A549 (cell line): ENCODE measurements at regions not wholly inside any gene's neighbourhood (a gene's known extent, or its start where the extent isn't known, plus 50 kb on each side); places are given as distances from the start of the nearest gene placed in this dataset.

Experiments used
- ATAC-seq, 2 experiments: fragments of 200-7000 bp in 1 of 2; fragments of >200 bp in 1 of 2; cut with Nextera tagmentation in 1 of 2; cut with Tn5 transposase in 1 of 2; 3 replicates each; pipeline versions ENCODE4 v1.8.0 to v1.9.1; 2018 to 2020; ENCODE audit warnings: mild to moderate bottlenecking in 1 of 2, moderate library complexity in 1 of 2
- CTCF ChIA-PET: fragments of 300-600 bp; sonication (Branson Sonifier 250); formaldehyde crosslinking; extraction: SDS; loops from one replicate; lab custom pipeline; 2021; ENCODE audit warnings: antibody characterized with exemption, inconsistent platforms; lab: Yijun Ruan, JAX
- POLR2A ChIA-PET: fragments of 350-600 bp; formaldehyde crosslinking; extraction: SDS; loops from one replicate; lab custom pipeline; 2021; ENCODE audit warnings: antibody characterized with exemption, inconsistent platforms; lab: Yijun Ruan, JAX
- DNase-seq, 2 experiments: peaks; one replicate each; pipeline versions ENCODE4 v3.0.0 to v3.0.0-alpha.2; 2011 to 2016; ENCODE audit warnings: low read depth in 1 of 2, low spot score in 1 of 2
- FAIRE-seq: peaks from 2 replicates; lab custom pipeline; 2011; peaks lifted over from hg19 to GRCh38; lab: Jason Lieb, UNC
- H3K27ac ChIP-seq, 2 experiments: fragments of >200 bp; sonication (Bioruptor Twin); formaldehyde crosslinking; 3 replicates each; pipeline ENCODE4 v1.5.1; 2016 to 2017
- H3K4me1 ChIP-seq: fragments of >200 bp; sonication (Bioruptor Twin); formaldehyde crosslinking; 3 replicates; pipeline ENCODE4 v1.6.1; 2016
- H3K4me2 ChIP-seq: fragments of >200 bp; sonication (Bioruptor Twin); formaldehyde crosslinking; 3 replicates; pipeline ENCODE4 v1.6.1; 2016
- H3K4me3 ChIP-seq: fragments of >200 bp; sonication (Bioruptor Twin); formaldehyde crosslinking; 3 replicates; pipeline ENCODE4 v1.5.1; 2016
- H3K9me3 ChIP-seq: fragments of >200 bp; sonication (Bioruptor Twin); formaldehyde crosslinking; 3 replicates; pipeline ENCODE4 v1.6.1; 2016
- BCL3 ChIP-seq: fragments of >200 bp; sonication (Bioruptor Twin); formaldehyde crosslinking; IDR thresholded peaks from 3 replicates; pipeline ENCODE4 v1.6.1; 2016
- BHLHE40 ChIP-seq: IDR thresholded peaks from 2 replicates; pipeline ENCODE4 v1.6.1; 2012; ENCODE audit warnings: low read depth, low read length, inconsistent platforms
- CBX2 ChIP-seq: fragments of 200-600 bp; sonication (generic); IDR thresholded peaks from 2 replicates; pipeline ENCODE4 v1.6.1; 2016; ENCODE audit warnings: low read depth, mild to moderate bottlenecking, borderline replicate concordance
- CBX8 ChIP-seq: fragments of 200-600 bp; sonication (generic); IDR thresholded peaks from 2 replicates; pipeline ENCODE4 v1.6.1; 2016
- EHF ChIP-seq: fragments of 250-450 bp; sonication (Bioruptor Pico); IDR thresholded peaks from 2 replicates; pipeline ENCODE4 v1.5.0; 2020; ENCODE audit warnings: mild to moderate bottlenecking
- EHMT2 ChIP-seq: fragments of 200-600 bp; sonication (generic); IDR thresholded peaks from 2 replicates; pipeline ENCODE4 v1.6.1; 2016; ENCODE audit warnings: antibody characterized with exemption, low read depth, mild to moderate bottlenecking, moderate library complexity
- EP300 ChIP-seq, 2 experiments: fragments of >200 bp; sonication (Bioruptor Twin); formaldehyde crosslinking; IDR thresholded peaks; 2 replicates in 1 of 2; 3 replicates in 1 of 2; pipeline ENCODE4 v1.6.1; 2016 to 2017
- FOSL2 ChIP-seq, 2 experiments: fragments of 450-650 bp in 1 of 2; fragments of >200 bp in 1 of 2; sonication (Bioruptor Twin) in 1 of 2; formaldehyde crosslinking; IDR thresholded peaks; 2 replicates each; pipeline versions ENCODE4 v1.5.0 to v1.6.1; 2016 to 2020; ENCODE audit warnings: mild to moderate bottlenecking in 1 of 2, moderate library complexity in 1 of 2
- FOXS1 ChIP-seq: fragments of 250-450 bp; sonication (Bioruptor Pico); IDR thresholded peaks from 2 replicates; pipeline ENCODE4 v1.5.0; 2020; ENCODE audit warnings: mild to moderate bottlenecking, moderate library complexity
- GATA3 ChIP-seq: IDR thresholded peaks from 2 replicates; pipeline ENCODE4 v1.6.1; 2012; ENCODE audit warnings: borderline replicate concordance
- HEYL ChIP-seq: fragments of 250-450 bp; sonication (Bioruptor Pico); IDR thresholded peaks from 2 replicates; pipeline ENCODE4 v1.8.0; 2021; ENCODE audit warnings: mild to moderate bottlenecking, moderate library complexity
- JUN ChIP-seq, 2 experiments: fragments of >200 bp; sonication (Bioruptor Twin); formaldehyde crosslinking; IDR thresholded peaks; 2 replicates in 1 of 2; 3 replicates in 1 of 2; pipeline ENCODE4 v1.6.1; 2016 to 2017
- KDM5A ChIP-seq: fragments of 200-600 bp; sonication (generic); IDR thresholded peaks from 2 replicates; pipeline ENCODE4 v1.6.1; 2016; ENCODE audit warnings: antibody characterized with exemption, mild to moderate bottlenecking
- PHF8 ChIP-seq: fragments of 200-600 bp; sonication (generic); IDR thresholded peaks from 2 replicates; pipeline ENCODE4 v1.6.1; 2016; ENCODE audit warnings: low read depth, mild to moderate bottlenecking, antibody characterized with exemption, moderate library complexity, borderline replicate concordance
- RAD21 ChIP-seq, 2 experiments: fragments of >200 bp in 1 of 2; sonication (Bioruptor Twin) in 1 of 2; formaldehyde crosslinking in 1 of 2; IDR thresholded peaks in 1 of 2; conservative IDR thresholded peaks in 1 of 2; 2 replicates in 1 of 2; 3 replicates in 1 of 2; pipeline ENCODE4 v1.6.1; 2012 to 2018; ENCODE audit warnings: inconsistent platforms in 1 of 2
- RARB ChIP-seq: fragments of 250-450 bp; sonication (Bioruptor Pico); IDR thresholded peaks from 2 replicates; pipeline ENCODE4 v1.8.0; 2021; ENCODE audit warnings: mild to moderate bottlenecking, moderate library complexity
- RFX5 ChIP-seq: fragments of 450-650 bp; IDR thresholded peaks from 2 replicates; pipeline ENCODE4 v1.7.1; 2014; ENCODE audit warnings: antibody characterized with exemption, mild to moderate bottlenecking, moderate library complexity
- SREBF2 ChIP-seq: fragments of 450-650 bp; IDR thresholded peaks from 2 replicates; pipeline ENCODE4 v1.6.1; 2014; ENCODE audit warnings: mild to moderate bottlenecking, moderate library complexity
- TFCP2L1 ChIP-seq: fragments of 250-450 bp; sonication (Bioruptor Pico); IDR thresholded peaks from 2 replicates; pipeline ENCODE4 v1.5.0; 2021; ENCODE audit warnings: mild to moderate bottlenecking
- ZC3H11A ChIP-seq: fragments of 450-650 bp; IDR thresholded peaks from 2 replicates; pipeline ENCODE4 v1.6.1; 2014; ENCODE audit warnings: antibody characterized with exemption, mild to moderate bottlenecking
- ZFP36 ChIP-seq: fragments of 450-650 bp; IDR thresholded peaks from 2 replicates; pipeline ENCODE4 v1.6.1; 2014; ENCODE audit warnings: borderline replicate concordance; ENCODE audit not compliant: partially characterized antibody
- ZNF302 ChIP-seq: fragments of 250-450 bp; sonication (Bioruptor Pico); IDR thresholded peaks from 2 replicates; pipeline ENCODE4 v1.9.0; 2021; ENCODE audit warnings: inconsistent platforms, mild to moderate bottlenecking, moderate library complexity
- WGBS: methylation state at CpG from one replicate; pipeline ENCODE4 v1.1.6; 2017; ENCODE audit errors: missing lambda C conversion rate; 5-methylcytosine and 5-hydroxymethylcytosine counted together
- TF ChIP-seq, protein P1 (sequence below): fragments of 200-600 bp; sonication (generic); IDR thresholded peaks from 2 replicates; pipeline ENCODE4 v1.6.1; 2016; ENCODE audit warnings: antibody characterized with exemption, mild to moderate bottlenecking, moderate library complexity

GRCh38 chr5:61228691-61229280 is 66.5 kb upstream of the SMIM15 start:
- H3K4me2 ChIP-seq = no peak overlapping the region
- H3K4me1 ChIP-seq = no peaks in the 10 kb centered on the region
- 87% methylated on average over 12 of the region's 12 CpGs for WGBS
- H3K27ac ChIP-seq = no peak overlapping the region
- POLR2A ChIA-PET = no interaction called here
- TF ChIP-seq, protein P1, sequence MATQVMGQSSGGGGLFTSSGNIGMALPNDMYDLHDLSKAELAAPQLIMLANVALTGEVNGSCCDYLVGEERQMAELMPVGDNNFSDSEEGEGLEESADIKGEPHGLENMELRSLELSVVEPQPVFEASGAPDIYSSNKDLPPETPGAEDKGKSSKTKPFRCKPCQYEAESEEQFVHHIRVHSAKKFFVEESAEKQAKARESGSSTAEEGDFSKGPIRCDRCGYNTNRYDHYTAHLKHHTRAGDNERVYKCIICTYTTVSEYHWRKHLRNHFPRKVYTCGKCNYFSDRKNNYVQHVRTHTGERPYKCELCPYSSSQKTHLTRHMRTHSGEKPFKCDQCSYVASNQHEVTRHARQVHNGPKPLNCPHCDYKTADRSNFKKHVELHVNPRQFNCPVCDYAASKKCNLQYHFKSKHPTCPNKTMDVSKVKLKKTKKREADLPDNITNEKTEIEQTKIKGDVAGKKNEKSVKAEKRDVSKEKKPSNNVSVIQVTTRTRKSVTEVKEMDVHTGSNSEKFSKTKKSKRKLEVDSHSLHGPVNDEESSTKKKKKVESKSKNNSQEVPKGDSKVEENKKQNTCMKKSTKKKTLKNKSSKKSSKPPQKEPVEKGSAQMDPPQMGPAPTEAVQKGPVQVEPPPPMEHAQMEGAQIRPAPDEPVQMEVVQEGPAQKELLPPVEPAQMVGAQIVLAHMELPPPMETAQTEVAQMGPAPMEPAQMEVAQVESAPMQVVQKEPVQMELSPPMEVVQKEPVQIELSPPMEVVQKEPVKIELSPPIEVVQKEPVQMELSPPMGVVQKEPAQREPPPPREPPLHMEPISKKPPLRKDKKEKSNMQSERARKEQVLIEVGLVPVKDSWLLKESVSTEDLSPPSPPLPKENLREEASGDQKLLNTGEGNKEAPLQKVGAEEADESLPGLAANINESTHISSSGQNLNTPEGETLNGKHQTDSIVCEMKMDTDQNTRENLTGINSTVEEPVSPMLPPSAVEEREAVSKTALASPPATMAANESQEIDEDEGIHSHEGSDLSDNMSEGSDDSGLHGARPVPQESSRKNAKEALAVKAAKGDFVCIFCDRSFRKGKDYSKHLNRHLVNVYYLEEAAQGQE = no peak
- no peak for TF ChIP-seq FOSL2 (IDR thresholded peaks at IDR 0.05)
- 0 out of 2 replicates have a peak, but pooled peaks have one; percentile 9 for TF ChIP-seq FOSL2 (CRISPR knock-in tag; IDR thresholded peaks at IDR 0.05)
- TF ChIP-seq, all 56 proteins: peak for 1
- Histone ChIP-seq H3K4me3 (no peak overlapping the region), H3K9me3 (no peaks in the 10 kb centered on the region)
- ATAC-seq (no peak; a peak in 1 of 6 replicates), FAIRE-seq (no peak), DNase-seq (no peak)
- CTCF ChIA-PET = interaction anchor here (0.7 kb wide), 1 partner anchor 70 kb away, joined by 3 read pairs; no protein-coding TSS in a partner anchor

GRCh38 chr5:61229416-61229815 is 67.1 kb upstream of the SMIM15 start:
- 92% methylated on average over 6 of the region's 6 CpGs for WGBS
- no peak overlapping the region for H3K27ac ChIP-seq
- ChIA-PET POLR2A (no interaction called here), CTCF (interaction anchor here (0.7 kb wide), 1 partner anchor 70 kb away, joined by 3 read pairs; no protein-coding TSS in a partner anchor)
- FAIRE-seq (no peak), ATAC-seq (no peak; a peak in 1 of 6 replicates), DNase-seq (no peak)
- no peaks in the 10 kb centered on the region for H3K4me1 ChIP-seq
- no peak overlapping the region for H3K4me3 ChIP-seq
- H3K4me2 ChIP-seq = no peak overlapping the region
- no peak for TF ChIP-seq KDM5A
- TF ChIP-seq RARB (CRISPR knock-in tag) = no peak
- TF ChIP-seq JUN (IDR thresholded peaks at IDR 0.05) = no peak
- no peak for TF ChIP-seq BCL3
- TF ChIP-seq RAD21 (conservative IDR thresholded peaks at IDR 0.05 in 1 of 2, IDR thresholded peaks at IDR 0.05 in 1 of 2) = no peak
- no peak for TF ChIP-seq EP300 (IDR thresholded peaks at IDR 0.05)
- no peak for TF ChIP-seq ZNF302 (CRISPR knock-in tag)
- TF ChIP-seq SREBF2 = no peak
- TF ChIP-seq EHF = no peak
- TF ChIP-seq BHLHE40 = no peak
- TF ChIP-seq RFX5 = no peak
- no peaks in the 10 kb centered on the region for H3K9me3 ChIP-seq

DNA sequence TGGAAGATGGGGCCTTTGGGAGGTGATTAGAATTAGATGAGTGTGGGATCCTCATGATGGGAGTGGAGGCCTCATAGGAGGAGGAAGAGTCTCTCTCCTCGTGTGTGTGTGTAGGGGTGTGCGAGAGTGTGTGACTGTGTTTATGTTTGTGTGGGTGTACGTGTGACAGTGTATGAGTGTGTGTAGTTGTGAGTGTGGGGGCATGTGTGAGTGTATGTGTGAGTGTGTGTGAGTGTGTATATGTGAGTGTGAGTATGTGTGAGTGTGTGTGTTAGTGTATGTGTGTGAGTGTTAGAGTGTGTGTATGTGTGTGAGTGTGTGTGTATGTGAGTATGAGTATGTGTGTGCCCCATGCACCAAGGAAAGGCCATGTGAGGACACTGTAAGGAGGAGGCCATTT is 68.2 kb upstream of the SMIM15 start:
- TF ChIP-seq EHMT2 = no peak
- TF ChIP-seq ZC3H11A = no peak
- TF ChIP-seq EHF = no peak
- TF ChIP-seq GATA3 = no peak
- no peak for TF ChIP-seq CBX8
- no peak for TF ChIP-seq HEYL (CRISPR knock-in tag)
- TF ChIP-seq FOXS1 = no peak
- no peak for TF ChIP-seq ZFP36
- no peak for TF ChIP-seq TFCP2L1
- no peak for TF ChIP-seq CBX2
- TF ChIP-seq PHF8 = no peak
- no peak for FAIRE-seq
- H3K4me3 ChIP-seq = no peak overlapping the region
- H3K4me1 ChIP-seq = no peaks in the 10 kb centered on the region
- 83% methylated on average over 3 of the region's 3 CpGs for WGBS
- H3K27ac ChIP-seq = no peak overlapping the region
- ChIA-PET POLR2A (no interaction called here), CTCF (no interaction called here)
- ATAC-seq = no peak
- DNase-seq = no peak
- no peaks in the 10 kb centered on the region for H3K9me3 ChIP-seq
- no peak overlapping the region for H3K4me2 ChIP-seq
